Left ventricle myocardium inferior (tissue), 1 donor: ENCODE measurements at regions not wholly inside any gene's neighbourhood (a gene's known extent, or its start where the extent isn't known, plus 50 kb on each side); places are given as distances from the start of the nearest gene placed in this dataset.

Experiments used
- DNase-seq: peaks from one replicate; pipeline ENCODE4 v3.0.0-alpha.2; 2020
- H3K27ac ChIP-seq: fragments of 200-600 bp; replicated peaks from 2 replicates; pipeline ENCODE4 v1.8.0; 2021
- H3K27me3 ChIP-seq: fragments of 200-600 bp; 2 replicates; pipeline ENCODE4 v1.8.0; 2021; ENCODE audit warnings: low read depth
- H3K36me3 ChIP-seq: fragments of 200-600 bp; 2 replicates; pipeline ENCODE4 v1.8.0; 2021
- H3K4me1 ChIP-seq: fragments of 200-600 bp; 2 replicates; pipeline ENCODE4 v1.8.0; 2021
- H3K4me3 ChIP-seq: fragments of 200-600 bp; 2 replicates; pipeline ENCODE4 v1.8.0; 2021; ENCODE audit warnings: mild to moderate bottlenecking, moderate library complexity
- H3K9me3 ChIP-seq: fragments of 200-600 bp; replicated peaks from 2 replicates; pipeline ENCODE4 v1.8.0; 2021
- intact Hi-C: fragments of 100-400 bp; cut with micrococcal nuclease; formaldehyde crosslinking; loops from one replicate; pipeline ENCODE4 v1.11.0; 2022
- TF ChIP-seq, protein P1 (sequence below): fragments of 200-600 bp; IDR thresholded peaks from 2 replicates; pipeline ENCODE4 v1.8.0; 2021; ENCODE audit warnings: antibody characterized with exemption, mild to moderate bottlenecking, borderline replicate concordance
- donor health status: DM: no; HTN: yes; CAD: no; lungs with severe emphysema.

DNA sequence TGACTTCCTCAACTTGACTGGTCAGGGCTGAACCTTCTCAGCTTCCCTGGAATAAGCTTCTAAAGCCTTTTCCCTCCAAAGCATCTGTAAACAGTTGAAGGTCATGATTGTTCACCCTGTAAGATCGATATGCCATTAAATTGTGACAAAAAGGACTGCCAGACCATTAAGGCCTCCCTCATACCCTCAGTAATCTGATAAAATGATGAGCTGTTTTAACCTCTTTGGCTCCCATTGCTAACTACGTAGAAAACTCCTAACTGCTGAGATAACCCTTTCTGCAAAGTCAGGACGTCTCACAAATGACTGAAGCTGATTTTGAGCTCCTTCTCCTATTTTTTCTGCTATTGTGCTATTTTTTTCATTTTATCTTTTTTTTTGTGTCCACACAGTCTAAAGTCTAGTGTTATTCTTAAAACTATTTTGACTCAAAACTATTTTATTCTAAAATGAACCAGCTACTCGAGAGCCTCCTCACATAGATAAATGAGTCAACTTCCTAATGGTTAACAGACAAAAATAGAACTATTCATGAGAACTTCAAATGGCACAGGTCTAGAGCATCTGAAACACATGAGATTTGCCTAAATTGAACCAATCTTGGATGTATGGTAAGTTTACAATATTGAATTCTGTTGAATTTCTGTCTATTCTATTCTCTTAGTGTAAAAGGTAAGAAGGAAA is 395.6 kb upstream of the TLE4 start:
- no peak for DNase-seq
- Histone ChIP-seq H3K27me3 (no peaks in the 10 kb centered on the region), H3K4me3 (no peak overlapping the region), H3K9me3 (peaks cover 29% of the 10 kb centered on the region), H3K36me3 (no peaks in the 10 kb centered on the region), H3K4me1 (no peaks in the 10 kb centered on the region), H3K27ac (no peak overlapping the region)
- intact Hi-C loops = no loop called here
- TF ChIP-seq, protein P1, sequence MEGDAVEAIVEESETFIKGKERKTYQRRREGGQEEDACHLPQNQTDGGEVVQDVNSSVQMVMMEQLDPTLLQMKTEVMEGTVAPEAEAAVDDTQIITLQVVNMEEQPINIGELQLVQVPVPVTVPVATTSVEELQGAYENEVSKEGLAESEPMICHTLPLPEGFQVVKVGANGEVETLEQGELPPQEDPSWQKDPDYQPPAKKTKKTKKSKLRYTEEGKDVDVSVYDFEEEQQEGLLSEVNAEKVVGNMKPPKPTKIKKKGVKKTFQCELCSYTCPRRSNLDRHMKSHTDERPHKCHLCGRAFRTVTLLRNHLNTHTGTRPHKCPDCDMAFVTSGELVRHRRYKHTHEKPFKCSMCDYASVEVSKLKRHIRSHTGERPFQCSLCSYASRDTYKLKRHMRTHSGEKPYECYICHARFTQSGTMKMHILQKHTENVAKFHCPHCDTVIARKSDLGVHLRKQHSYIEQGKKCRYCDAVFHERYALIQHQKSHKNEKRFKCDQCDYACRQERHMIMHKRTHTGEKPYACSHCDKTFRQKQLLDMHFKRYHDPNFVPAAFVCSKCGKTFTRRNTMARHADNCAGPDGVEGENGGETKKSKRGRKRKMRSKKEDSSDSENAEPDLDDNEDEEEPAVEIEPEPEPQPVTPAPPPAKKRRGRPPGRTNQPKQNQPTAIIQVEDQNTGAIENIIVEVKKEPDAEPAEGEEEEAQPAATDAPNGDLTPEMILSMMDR = no peak

DNA sequence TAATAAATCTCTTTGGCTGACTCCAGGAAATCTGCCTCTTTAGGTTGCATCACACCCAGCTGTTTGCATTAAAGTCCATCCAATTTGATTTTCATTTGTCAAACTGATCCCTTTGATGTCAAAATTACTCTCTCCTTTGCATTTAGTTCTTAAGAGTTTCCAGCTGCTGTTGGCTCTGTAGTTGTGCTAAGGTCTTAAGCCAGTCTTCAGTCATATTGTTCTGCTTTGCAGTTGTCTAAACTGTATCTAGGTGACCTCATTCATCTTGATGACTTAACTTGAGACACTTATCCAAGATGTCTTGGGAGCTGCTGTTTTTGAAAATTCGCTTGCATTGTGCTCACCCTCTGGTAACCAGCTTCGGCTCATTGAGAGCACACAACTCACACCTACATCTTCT is 386.9 kb upstream of the TLE4 start:
- DNase-seq = no peak
- H3K4me1 ChIP-seq = no peaks in the 10 kb centered on the region
- H3K27me3 ChIP-seq = no peaks in the 10 kb centered on the region
- TF ChIP-seq, protein P1 = no peak
- H3K27ac ChIP-seq = no peak overlapping the region
- intact Hi-C loops = no loop called here
- H3K4me3 ChIP-seq = no peak overlapping the region
- peaks cover 7% of the 10 kb centered on the region for H3K9me3 ChIP-seq
- no peaks in the 10 kb centered on the region for H3K36me3 ChIP-seq

DNA sequence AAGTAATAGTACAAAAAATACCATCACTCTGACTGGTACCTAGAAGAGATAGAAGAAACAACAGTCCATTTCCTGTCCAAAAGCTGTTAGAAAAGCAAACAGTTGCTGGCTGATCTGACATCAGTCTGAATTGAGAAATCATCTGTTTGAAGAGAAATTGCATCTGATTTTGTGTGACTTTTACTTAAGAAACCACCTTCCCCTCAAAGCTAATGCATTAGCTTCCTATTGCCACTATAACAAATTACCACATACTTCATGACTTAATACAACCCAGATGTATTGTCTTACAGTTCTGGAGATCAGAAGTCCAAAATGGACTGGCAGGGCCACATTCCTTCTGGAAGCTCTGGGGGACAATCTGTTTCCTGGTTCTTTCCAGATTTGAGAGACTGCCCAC is 385.9 kb upstream of the TLE4 start:
- Histone ChIP-seq H3K27ac (no peak overlapping the region), H3K9me3 (peaks cover 7% of the 10 kb centered on the region), H3K27me3 (no peaks in the 10 kb centered on the region), H3K36me3 (no peaks in the 10 kb centered on the region), H3K4me3 (no peak overlapping the region), H3K4me1 (no peaks in the 10 kb centered on the region)
- intact Hi-C loops = no loop called here
- DNase-seq = no peak
- TF ChIP-seq, protein P1 = no peak

DNA sequence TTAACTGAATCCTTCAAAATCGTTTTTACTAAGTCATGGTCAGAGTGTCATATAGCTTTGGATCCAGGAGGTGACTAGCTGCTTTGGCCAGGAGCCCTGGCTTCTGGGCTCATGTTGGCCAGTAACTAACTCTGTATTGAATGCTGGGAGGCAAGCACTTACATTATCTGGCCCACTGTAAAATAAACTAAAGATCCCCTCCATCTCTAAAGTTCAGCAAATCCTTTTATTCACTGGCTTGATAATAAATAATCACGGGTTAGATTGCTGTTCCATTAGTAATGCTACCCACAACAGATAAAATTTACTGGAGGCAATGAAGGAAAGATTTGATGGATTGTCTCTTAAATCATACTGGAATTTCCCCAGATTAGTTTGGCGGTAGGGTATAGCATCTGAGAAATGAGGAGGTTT is 382.2 kb upstream of the TLE4 start:
- Histone ChIP-seq H3K4me3 (no peak overlapping the region), H3K4me1 (no peaks in the 10 kb centered on the region), H3K27me3 (no peaks in the 10 kb centered on the region), H3K27ac (no peak overlapping the region), H3K9me3 (peaks cover 7% of the 10 kb centered on the region), H3K36me3 (no peaks in the 10 kb centered on the region)
- DNase-seq = no peak
- intact Hi-C loops = no loop called here
- TF ChIP-seq, protein P1 = no peak

DNA sequence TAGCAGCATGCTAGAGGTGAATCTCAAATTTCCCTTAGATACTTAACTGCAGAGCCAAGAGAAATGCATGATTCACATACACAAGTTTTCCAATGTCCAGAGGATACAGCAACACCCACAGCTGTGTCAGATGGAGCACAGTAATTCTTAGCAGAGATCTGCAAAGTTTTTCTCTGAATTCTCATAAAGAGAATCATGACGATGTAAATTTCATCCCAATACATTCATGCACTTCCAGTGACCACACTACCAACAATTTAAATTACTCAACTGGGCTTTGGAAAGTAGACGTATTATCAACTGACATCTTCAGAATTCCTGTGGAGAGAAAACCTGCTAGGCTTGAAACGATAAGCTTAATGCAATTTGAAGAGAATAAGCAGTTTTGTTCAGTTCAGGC is 378.8 kb upstream of the TLE4 start:
- Histone ChIP-seq H3K27me3 (no peaks in the 10 kb centered on the region), H3K27ac (no peak overlapping the region), H3K4me1 (peaks cover 5% of the 10 kb centered on the region), H3K9me3 (no peaks in the 10 kb centered on the region), H3K36me3 (no peaks in the 10 kb centered on the region), H3K4me3 (no peak overlapping the region)
- intact Hi-C loops = no loop called here
- TF ChIP-seq, protein P1 = no peak
- DNase-seq = no peak
